ENCODE measurements at regions not wholly inside any gene's neighbourhood (a gene's known extent, or its start where the extent isn't known, plus 50 kb on each side); places are given as distances from the start of the nearest gene placed in this dataset.
"Not testable (repeated sequence)": the region's sequence is repeated elsewhere in the genome, so short reads cannot be mapped to it uniquely, and the experiment has no call there.

GRCh38 chr7:32645255-32645654 lies 150.0 kb downstream of the AVL9 start:
- not testable (repeated sequence) for DNase-seq (ENCODE audit: low read depth)

GRCh38 chr7:32643194-32643593 lies 147.9 kb downstream of the AVL9 start:
- no peak for DNase-seq (ENCODE audit: low read depth)

GRCh38 chr7:32639122-32639521 lies 143.8 kb downstream of the AVL9 start:
- DNase-seq (ENCODE audit: low read depth): no peak

- not testable (repeated sequence) for DNase-seq (ENCODE audit: low read depth)
These were observed 143.3 kb downstream of the AVL9 start for GRCh38 chr7:32638479-32639121.
